ENCODE measurements at regions not wholly inside any gene's neighbourhood (a gene's known extent, or its start where the extent isn't known, plus 50 kb on each side); places are given as distances from the start of the nearest gene placed in this dataset.

- Histone ChIP-seq H3K4me3 (no peak overlapping the region), H3K4me1 (peaks cover 0 to 4% (median 0%) of the 10 kb centered on the region in 4 donors), H3K9me3 (no peaks in the 10 kb centered on the region), H3K27me3 (no peaks in the 10 kb centered on the region), H3K27ac (no peak overlapping the region), H3K36me3 (no peaks in the 10 kb centered on the region)
- intact Hi-C loops (cut with DNase I; ENCODE audit: low total_unique reads), result no loop called here
- 63 to 82% (median 64%) methylated on average over 2 of the region's 2 CpGs for WGBS, 5 donors
- DNase-seq, result no peak
- TF ChIP-seq CTCF (IDR thresholded peaks at IDR 0.05), result no peak
- TF ChIP-seq POLR2A (IDR thresholded peaks at IDR 0.05), result no peak
Measured at GRCh38 chr4:133623847-133624246, 474.8 kb downstream of the PCDH10 start.

GRCh38 chr4:133621628-133622027, 472.5 kb downstream of the PCDH10 start:
- Histone ChIP-seq H3K9me3 (no peaks in the 10 kb centered on the region), H3K4me3 (no peak overlapping the region), H3K36me3 (no peaks in the 10 kb centered on the region), H3K27ac (no peak overlapping the region), H3K4me1 (peaks cover 0 to 4% (median 0%) of the 10 kb centered on the region in 4 donors), H3K27me3 (no peaks in the 10 kb centered on the region)
- 55 to 74% (median 61%) methylated on average over 1 of the region's 1 CpG for WGBS, 5 donors
- intact Hi-C loops (cut with DNase I; ENCODE audit: low total_unique reads), result no loop called here
- DNase-seq, result no peak
- TF ChIP-seq EP300 (IDR thresholded peaks at IDR 0.05), result no peak
- TF ChIP-seq CTCF (IDR thresholded peaks at IDR 0.05), result no peak
- no peak for TF ChIP-seq POLR2AphosphoS5 (IDR thresholded peaks at IDR 0.05)
- no peak for TF ChIP-seq POLR2A (IDR thresholded peaks at IDR 0.05)

- Histone ChIP-seq H3K27me3 (no peaks in the 10 kb centered on the region), H3K36me3 (no peaks in the 10 kb centered on the region), H3K4me1 (peaks cover 0 to 4% (median 0%) of the 10 kb centered on the region in 4 donors), H3K4me3 (no peak overlapping the region), H3K9me3 (no peaks in the 10 kb centered on the region), H3K27ac (no peak overlapping the region)
- no peak for TF ChIP-seq POLR2A (IDR thresholded peaks at IDR 0.05)
- no peak for TF ChIP-seq EP300 (IDR thresholded peaks at IDR 0.05)
- no peak for TF ChIP-seq CTCF (IDR thresholded peaks at IDR 0.05)
- no peak for TF ChIP-seq POLR2AphosphoS5 (IDR thresholded peaks at IDR 0.05)
- no peak for DNase-seq
- intact Hi-C loops (cut with DNase I; ENCODE audit: low total_unique reads), result no loop called here
- WGBS, 5 donors, result 47 to 63% (median 57%) methylated on average over 4 of the region's 4 CpGs
Measured at GRCh38 chr4:133620555-133620954, 471.5 kb downstream of the PCDH10 start.

GRCh38 chr4:133618963-133619362, 469.9 kb downstream of the PCDH10 start:
- Histone ChIP-seq H3K27me3 (no peaks in the 10 kb centered on the region), H3K4me1 (peaks cover 0 to 4% (median 0%) of the 10 kb centered on the region in 4 donors), H3K9me3 (no peaks in the 10 kb centered on the region), H3K27ac (no peak overlapping the region), H3K4me3 (no peak overlapping the region), H3K36me3 (no peaks in the 10 kb centered on the region)
- 68 to 91% (median 83%) methylated on average over 1 of the region's 1 CpG for WGBS, 5 donors
- TF ChIP-seq EP300 (IDR thresholded peaks at IDR 0.05) (no peak), POLR2A (IDR thresholded peaks at IDR 0.05) (no peak), POLR2AphosphoS5 (IDR thresholded peaks at IDR 0.05) (no peak), CTCF (IDR thresholded peaks at IDR 0.05) (no peak)
- peak in 1 of 2 donors; percentile 4 for DNase-seq
- intact Hi-C loops (cut with DNase I; ENCODE audit: low total_unique reads), result no loop called here
